Keratinocyte (primary cell): ENCODE measurements at regions not wholly inside any gene's neighbourhood (a gene's known extent, or its start where the extent isn't known, plus 50 kb on each side); places are given as distances from the start of the nearest gene placed in this dataset.

Experiments
- DNase-seq: peaks from one replicate; pipeline ENCODE4 v3.0.0-alpha.2; 2011; ENCODE audit warnings: low read depth, missing footprints, low spot score
- FAIRE-seq: peaks from 2 replicates; lab custom pipeline; 2011; peaks lifted over from hg19 to GRCh38; lab: Jason Lieb, UNC
- H2AFZ ChIP-seq: 2 replicates; pipeline ENCODE4 v1.6.0; 2012; ENCODE audit warnings: low read length, control low read depth, inconsistent platforms; ENCODE audit not compliant: control insufficient read depth
- H3K27ac ChIP-seq: 2 replicates; pipeline ENCODE4 v1.5.1; 2011; ENCODE audit warnings: low read length; ENCODE audit not compliant: control insufficient read depth, insufficient read depth
- H3K27me3 ChIP-seq: 3 replicates; pipeline ENCODE4 v1.6.0; 2011; ENCODE audit warnings: low read length; ENCODE audit not compliant: control insufficient read depth, insufficient read depth; ENCODE audit errors: extremely low read depth
- H3K36me3 ChIP-seq, 2 experiments: 2 replicates in 1 of 2; 3 replicates in 1 of 2; pipeline ENCODE4 v1.5.1; 2011; ENCODE audit warnings: low read length in 2 of 2, mild to moderate bottlenecking in 1 of 2; ENCODE audit not compliant: control insufficient read depth in 2 of 2, insufficient read depth in 2 of 2; ENCODE audit errors: extremely low read depth in 1 of 2
- H3K4me1 ChIP-seq: 3 replicates; pipeline ENCODE4 v1.5.1; 2011; ENCODE audit warnings: low read length; ENCODE audit not compliant: control insufficient read depth, insufficient read depth; ENCODE audit errors: extremely low read depth
- H3K4me2 ChIP-seq: 3 replicates; pipeline ENCODE4 v1.6.0; 2011; ENCODE audit warnings: low read depth, low read length; ENCODE audit not compliant: control insufficient read depth, insufficient read depth; ENCODE audit errors: extremely low read depth
- H3K4me3 ChIP-seq, 3 experiments: fragments of 200-600 bp in 1 of 3; sonication (generic) in 1 of 3; 2 replicates in 2 of 3; 3 replicates in 1 of 3; pipeline ENCODE4 v1.5.1; 2011 to 2016; ENCODE audit warnings: low read length in 3 of 3, mild to moderate bottlenecking in 3 of 3, control low read depth in 2 of 3, inconsistent platforms in 1 of 3, low read depth in 1 of 3, mixed read lengths in 1 of 3, mixed run types in 1 of 3, moderate library complexity in 1 of 3; ENCODE audit not compliant: control insufficient read depth in 2 of 3, insufficient read depth in 2 of 3; ENCODE audit errors: extremely low read depth in 1 of 3
- H3K79me2 ChIP-seq: 2 replicates; pipeline ENCODE4 v1.6.0; 2012; ENCODE audit warnings: low read length; ENCODE audit not compliant: control insufficient read depth, insufficient read depth
- H3K9ac ChIP-seq: 3 replicates; pipeline ENCODE4 v1.6.0; 2011; ENCODE audit warnings: low read length; ENCODE audit not compliant: control insufficient read depth, insufficient read depth; ENCODE audit errors: extremely low read depth
- H3K9me1 ChIP-seq: 3 replicates; pipeline ENCODE4 v1.6.0; 2011; ENCODE audit warnings: low read length; ENCODE audit not compliant: control insufficient read depth, insufficient read depth; ENCODE audit errors: extremely low read depth
- H3K9me3 ChIP-seq: 2 replicates; pipeline ENCODE4 v1.5.1; 2012; ENCODE audit warnings: low read depth, low read length; ENCODE audit not compliant: control insufficient read depth
- H4K20me1 ChIP-seq: 3 replicates; pipeline ENCODE4 v1.6.0; 2011; ENCODE audit warnings: low read length; ENCODE audit not compliant: control insufficient read depth, insufficient read depth; ENCODE audit errors: extremely low read depth
- EZH2 ChIP-seq: IDR thresholded peaks from one replicate; pipeline ENCODE4 v1.6.1; 2012; ENCODE audit warnings: inconsistent platforms, mild to moderate bottlenecking, low read length, moderate library complexity
- dilution Hi-C: fragments of 300-500 bp; cut with MboI; formaldehyde crosslinking; loops from one replicate; pipeline ENCODE4 v1.7.0; 2020; ENCODE audit warnings: low sequenced_read_pairs; ENCODE audit not compliant: extremely low pct_ligation_motif_present
- TF ChIP-seq, protein P1 (sequence below), 3 experiments: IDR thresholded peaks in 1 of 3; conservative IDR thresholded peaks in 1 of 3; optimal IDR thresholded peaks in 1 of 3; 2 replicates in 2 of 3; 3 replicates in 1 of 3; pipeline versions ENCODE3 to v1.5.1; 2011; ENCODE audit warnings: low read length in 3 of 3, mild to moderate bottlenecking in 3 of 3, moderate library complexity in 2 of 3, control low read depth in 1 of 3, inconsistent platforms in 1 of 3; ENCODE audit not compliant: insufficient read depth in 2 of 3; ENCODE audit errors: extremely low read depth in 1 of 3

DNA sequence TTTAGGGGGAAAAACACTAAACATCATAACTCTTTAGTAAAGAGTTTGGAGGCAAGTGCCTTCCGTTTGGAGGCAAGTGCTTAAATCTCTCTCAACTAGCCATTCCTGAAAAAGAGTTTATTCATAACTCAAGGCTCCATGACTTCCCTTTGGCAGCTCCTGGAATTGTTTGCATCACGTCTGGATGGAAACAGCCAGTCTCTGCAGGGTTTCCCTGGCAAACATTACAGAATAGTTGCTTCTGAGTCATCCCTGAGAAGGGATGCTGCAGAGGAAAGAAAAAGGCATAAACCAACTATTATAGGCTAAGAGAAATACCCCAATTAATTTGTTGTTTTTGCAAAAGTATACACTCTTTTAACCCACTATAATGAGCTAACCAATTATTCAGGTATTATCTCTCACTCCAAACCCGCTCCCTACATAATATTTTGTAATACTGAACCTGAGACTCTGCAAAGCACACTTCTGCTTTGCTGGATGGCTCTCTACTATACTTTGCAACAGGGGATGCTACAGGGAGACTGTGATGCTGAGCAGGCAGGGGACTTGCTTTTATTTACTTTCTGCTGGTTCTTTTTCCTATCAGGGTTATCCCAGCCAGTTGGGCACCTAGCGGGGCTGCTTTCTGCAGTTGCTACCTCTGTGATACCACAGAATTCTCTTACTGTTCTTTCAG lies 497.7 kb downstream of the FUT8 start:
- Histone ChIP-seq H3K79me2 (no peaks in the 10 kb centered on the region), H3K9me1 (no peaks in the 10 kb centered on the region), H3K36me3 (no peaks in the 10 kb centered on the region), H3K4me3 (no peak overlapping the region), H3K27me3 (no peaks in the 10 kb centered on the region), H4K20me1 (no peaks in the 10 kb centered on the region), H3K9me3 (no peaks in the 10 kb centered on the region), H2AFZ (no peak overlapping the region), H3K4me2 (no peak overlapping the region), H3K4me1 (no peaks in the 10 kb centered on the region), H3K27ac (no peak overlapping the region), H3K9ac (no peak overlapping the region)
- dilution Hi-C loops = no loop called here
- DNase-seq (no peak), FAIRE-seq (no peak)
- TF ChIP-seq, protein P1, sequence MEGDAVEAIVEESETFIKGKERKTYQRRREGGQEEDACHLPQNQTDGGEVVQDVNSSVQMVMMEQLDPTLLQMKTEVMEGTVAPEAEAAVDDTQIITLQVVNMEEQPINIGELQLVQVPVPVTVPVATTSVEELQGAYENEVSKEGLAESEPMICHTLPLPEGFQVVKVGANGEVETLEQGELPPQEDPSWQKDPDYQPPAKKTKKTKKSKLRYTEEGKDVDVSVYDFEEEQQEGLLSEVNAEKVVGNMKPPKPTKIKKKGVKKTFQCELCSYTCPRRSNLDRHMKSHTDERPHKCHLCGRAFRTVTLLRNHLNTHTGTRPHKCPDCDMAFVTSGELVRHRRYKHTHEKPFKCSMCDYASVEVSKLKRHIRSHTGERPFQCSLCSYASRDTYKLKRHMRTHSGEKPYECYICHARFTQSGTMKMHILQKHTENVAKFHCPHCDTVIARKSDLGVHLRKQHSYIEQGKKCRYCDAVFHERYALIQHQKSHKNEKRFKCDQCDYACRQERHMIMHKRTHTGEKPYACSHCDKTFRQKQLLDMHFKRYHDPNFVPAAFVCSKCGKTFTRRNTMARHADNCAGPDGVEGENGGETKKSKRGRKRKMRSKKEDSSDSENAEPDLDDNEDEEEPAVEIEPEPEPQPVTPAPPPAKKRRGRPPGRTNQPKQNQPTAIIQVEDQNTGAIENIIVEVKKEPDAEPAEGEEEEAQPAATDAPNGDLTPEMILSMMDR (optimal IDR thresholded peaks at IDR 0.05 in 1 of 3, IDR thresholded peaks at IDR 0.05 in 1 of 3, conservative IDR thresholded peaks at IDR 0.05 in 1 of 3; ENCODE audit: extremely low read depth in 1 of 3, insufficient read depth in 2 of 3, low read length in 3 of 3) = no peak
- no peak for TF ChIP-seq EZH2

DNA sequence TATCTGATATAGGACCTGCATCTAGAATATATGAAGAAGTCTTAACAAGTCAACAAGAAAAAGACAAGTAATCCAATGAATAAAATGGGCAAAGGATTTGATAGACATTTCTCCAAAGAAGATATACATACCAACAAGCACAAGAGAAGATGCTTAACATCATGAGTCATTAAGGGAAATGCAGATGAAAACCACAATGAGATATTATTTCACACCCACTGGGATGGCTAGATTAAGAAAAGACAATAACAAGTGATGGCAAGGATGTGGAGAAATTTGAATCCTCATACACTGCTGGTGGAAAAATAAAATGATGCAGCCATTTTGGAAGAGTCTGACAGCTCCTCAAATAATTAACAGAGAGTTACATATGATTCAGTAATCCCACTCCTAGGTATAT lies 502.6 kb downstream of the FUT8 start:
- H3K9me1 ChIP-seq = no peaks in the 10 kb centered on the region
- dilution Hi-C loops = no loop called here
- no peak overlapping the region for H3K9ac ChIP-seq
- no peak for DNase-seq
- no peaks in the 10 kb centered on the region for H3K36me3 ChIP-seq
- TF ChIP-seq, protein P1 (optimal IDR thresholded peaks at IDR 0.05 in 1 of 3, IDR thresholded peaks at IDR 0.05 in 1 of 3, conservative IDR thresholded peaks at IDR 0.05 in 1 of 3; ENCODE audit: extremely low read depth in 1 of 3, insufficient read depth in 2 of 3, low read length in 3 of 3) = no peak
- TF ChIP-seq EZH2 = no peak
- H3K79me2 ChIP-seq = no peaks in the 10 kb centered on the region
- no peaks in the 10 kb centered on the region for H3K27me3 ChIP-seq
- H3K4me1 ChIP-seq = no peaks in the 10 kb centered on the region
- H4K20me1 ChIP-seq = no peaks in the 10 kb centered on the region
- H2AFZ ChIP-seq = no peak overlapping the region
- H3K9me3 ChIP-seq = no peaks in the 10 kb centered on the region
- no peak overlapping the region for H3K27ac ChIP-seq
- no peak overlapping the region for H3K4me2 ChIP-seq
- no peak for FAIRE-seq
- no peak overlapping the region for H3K4me3 ChIP-seq
